Panc1 (cell line): ENCODE measurements at regions not wholly inside any gene's neighbourhood (a gene's known extent, or its start where the extent isn't known, plus 50 kb on each side); places are given as distances from the start of the nearest gene placed in this dataset.

ENCODE experiments used
- CTCF ChIP-seq: fragments of 450-650 bp; IDR thresholded peaks from 2 replicates; pipeline ENCODE4 v1.5.1; 2017; ENCODE audit warnings: mild to moderate bottlenecking
- POLR2AphosphoS5 ChIP-seq: IDR thresholded peaks from 2 replicates; pipeline ENCODE4 v1.6.1; 2012; ENCODE audit warnings: mild to moderate bottlenecking, low read depth, low read length, moderate library complexity
- SIN3A ChIP-seq: IDR thresholded peaks from 2 replicates; pipeline ENCODE4 v1.6.1; 2012; ENCODE audit warnings: low read depth, mild to moderate bottlenecking, low read length, moderate library complexity, borderline replicate concordance; ENCODE audit not compliant: insufficient read depth
- TCF7L2 ChIP-seq: IDR thresholded peaks from 2 replicates; pipeline ENCODE4 v1.6.1; 2011; ENCODE audit warnings: mild to moderate bottlenecking, low read depth, low read length, inconsistent platforms
- TF ChIP-seq, protein P1 (sequence below), 2 experiments: IDR thresholded peaks; 2 replicates each; pipeline ENCODE4 v1.6.1; 2011 to 2012; ENCODE audit warnings: low read depth in 2 of 2, control low read depth in 1 of 2, low read length in 1 of 2, mild to moderate bottlenecking in 1 of 2, moderate library complexity in 1 of 2; ENCODE audit not compliant: insufficient read depth in 1 of 2

- TF ChIP-seq CTCF = no peak
- no peak for TF ChIP-seq TCF7L2
- no peak for TF ChIP-seq POLR2AphosphoS5
- TF ChIP-seq, protein P1, sequence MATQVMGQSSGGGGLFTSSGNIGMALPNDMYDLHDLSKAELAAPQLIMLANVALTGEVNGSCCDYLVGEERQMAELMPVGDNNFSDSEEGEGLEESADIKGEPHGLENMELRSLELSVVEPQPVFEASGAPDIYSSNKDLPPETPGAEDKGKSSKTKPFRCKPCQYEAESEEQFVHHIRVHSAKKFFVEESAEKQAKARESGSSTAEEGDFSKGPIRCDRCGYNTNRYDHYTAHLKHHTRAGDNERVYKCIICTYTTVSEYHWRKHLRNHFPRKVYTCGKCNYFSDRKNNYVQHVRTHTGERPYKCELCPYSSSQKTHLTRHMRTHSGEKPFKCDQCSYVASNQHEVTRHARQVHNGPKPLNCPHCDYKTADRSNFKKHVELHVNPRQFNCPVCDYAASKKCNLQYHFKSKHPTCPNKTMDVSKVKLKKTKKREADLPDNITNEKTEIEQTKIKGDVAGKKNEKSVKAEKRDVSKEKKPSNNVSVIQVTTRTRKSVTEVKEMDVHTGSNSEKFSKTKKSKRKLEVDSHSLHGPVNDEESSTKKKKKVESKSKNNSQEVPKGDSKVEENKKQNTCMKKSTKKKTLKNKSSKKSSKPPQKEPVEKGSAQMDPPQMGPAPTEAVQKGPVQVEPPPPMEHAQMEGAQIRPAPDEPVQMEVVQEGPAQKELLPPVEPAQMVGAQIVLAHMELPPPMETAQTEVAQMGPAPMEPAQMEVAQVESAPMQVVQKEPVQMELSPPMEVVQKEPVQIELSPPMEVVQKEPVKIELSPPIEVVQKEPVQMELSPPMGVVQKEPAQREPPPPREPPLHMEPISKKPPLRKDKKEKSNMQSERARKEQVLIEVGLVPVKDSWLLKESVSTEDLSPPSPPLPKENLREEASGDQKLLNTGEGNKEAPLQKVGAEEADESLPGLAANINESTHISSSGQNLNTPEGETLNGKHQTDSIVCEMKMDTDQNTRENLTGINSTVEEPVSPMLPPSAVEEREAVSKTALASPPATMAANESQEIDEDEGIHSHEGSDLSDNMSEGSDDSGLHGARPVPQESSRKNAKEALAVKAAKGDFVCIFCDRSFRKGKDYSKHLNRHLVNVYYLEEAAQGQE (IDR thresholded peaks at IDR 0.05; ENCODE audit: insufficient read depth in 1 of 2, low read depth in 2 of 2, low read length in 1 of 2) = no peak
- no peak for TF ChIP-seq SIN3A
Measured at GRCh38 chr2:118219611-118220010, 131.3 kb downstream of the INSIG2 start.
